ENCODE measurements at regions not wholly inside any gene's neighbourhood (a gene's known extent, or its start where the extent isn't known, plus 50 kb on each side); places are given as distances from the start of the nearest gene placed in this dataset.

DNA sequence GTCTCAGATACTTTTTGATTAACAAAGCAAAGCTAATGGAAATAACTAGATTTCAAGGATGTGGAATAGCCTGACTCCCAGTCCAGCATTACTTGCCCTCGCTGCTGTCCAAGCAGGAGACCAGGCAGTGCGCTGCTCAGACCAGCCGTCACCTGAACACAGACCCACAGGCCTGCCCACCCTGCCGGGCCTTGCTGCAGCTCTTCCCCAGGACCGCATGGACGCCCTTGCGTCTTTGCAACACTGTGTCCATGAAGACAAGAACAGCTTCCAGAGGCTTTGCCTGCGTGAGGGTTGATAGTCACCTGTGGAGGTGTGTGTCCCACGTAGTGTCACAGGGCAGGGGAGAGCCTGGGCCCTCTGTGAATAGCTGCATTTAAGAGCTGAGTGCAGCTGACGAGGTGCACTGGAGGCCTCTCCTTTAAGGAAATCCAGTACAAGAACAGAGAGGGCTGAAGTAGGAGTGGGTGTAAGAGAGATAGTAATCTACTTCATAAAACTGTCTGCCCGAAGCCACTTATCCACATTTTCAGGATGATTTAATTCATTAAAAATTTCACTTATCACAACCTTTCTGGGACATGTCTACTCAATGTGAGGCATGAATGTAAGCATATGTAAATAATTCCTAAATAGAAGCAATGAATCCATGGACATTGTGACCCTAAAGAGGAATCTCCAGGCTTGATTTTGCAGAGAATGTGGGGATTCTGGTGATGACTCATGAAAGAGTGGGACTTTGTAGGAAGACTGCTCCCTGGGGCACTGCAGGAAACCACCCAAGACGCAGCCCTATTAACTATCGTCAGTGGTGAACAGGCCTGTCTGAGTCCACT is 176.2 kb upstream of the RAB4A start:
- TF ChIP-seq, protein P1, sequence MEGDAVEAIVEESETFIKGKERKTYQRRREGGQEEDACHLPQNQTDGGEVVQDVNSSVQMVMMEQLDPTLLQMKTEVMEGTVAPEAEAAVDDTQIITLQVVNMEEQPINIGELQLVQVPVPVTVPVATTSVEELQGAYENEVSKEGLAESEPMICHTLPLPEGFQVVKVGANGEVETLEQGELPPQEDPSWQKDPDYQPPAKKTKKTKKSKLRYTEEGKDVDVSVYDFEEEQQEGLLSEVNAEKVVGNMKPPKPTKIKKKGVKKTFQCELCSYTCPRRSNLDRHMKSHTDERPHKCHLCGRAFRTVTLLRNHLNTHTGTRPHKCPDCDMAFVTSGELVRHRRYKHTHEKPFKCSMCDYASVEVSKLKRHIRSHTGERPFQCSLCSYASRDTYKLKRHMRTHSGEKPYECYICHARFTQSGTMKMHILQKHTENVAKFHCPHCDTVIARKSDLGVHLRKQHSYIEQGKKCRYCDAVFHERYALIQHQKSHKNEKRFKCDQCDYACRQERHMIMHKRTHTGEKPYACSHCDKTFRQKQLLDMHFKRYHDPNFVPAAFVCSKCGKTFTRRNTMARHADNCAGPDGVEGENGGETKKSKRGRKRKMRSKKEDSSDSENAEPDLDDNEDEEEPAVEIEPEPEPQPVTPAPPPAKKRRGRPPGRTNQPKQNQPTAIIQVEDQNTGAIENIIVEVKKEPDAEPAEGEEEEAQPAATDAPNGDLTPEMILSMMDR (IDR thresholded peaks at IDR 0.05): no peak
- TF ChIP-seq POLR2A (IDR thresholded peaks at IDR 0.05): no peak

All from Peyer's patch (tissue), 4 donors.